ENCODE measurements at regions not wholly inside any gene's neighbourhood (a gene's known extent, or its start where the extent isn't known, plus 50 kb on each side); places are given as distances from the start of the nearest gene placed in this dataset.

- TF ChIP-seq GATA2 (IDR thresholded peaks at IDR 0.05; ENCODE audit: low read depth, low read length) (no peak), GATA3 (IDR thresholded peaks at IDR 0.05; ENCODE audit: low read depth, low read length) (no peak)
These were observed 73.5 kb upstream of the EEPD1 start for GRCh38 chr7:36079446-36080025.
